ENCODE measurements at regions not wholly inside any gene's neighbourhood (a gene's known extent, or its start where the extent isn't known, plus 50 kb on each side); places are given as distances from the start of the nearest gene placed in this dataset.

DNA sequence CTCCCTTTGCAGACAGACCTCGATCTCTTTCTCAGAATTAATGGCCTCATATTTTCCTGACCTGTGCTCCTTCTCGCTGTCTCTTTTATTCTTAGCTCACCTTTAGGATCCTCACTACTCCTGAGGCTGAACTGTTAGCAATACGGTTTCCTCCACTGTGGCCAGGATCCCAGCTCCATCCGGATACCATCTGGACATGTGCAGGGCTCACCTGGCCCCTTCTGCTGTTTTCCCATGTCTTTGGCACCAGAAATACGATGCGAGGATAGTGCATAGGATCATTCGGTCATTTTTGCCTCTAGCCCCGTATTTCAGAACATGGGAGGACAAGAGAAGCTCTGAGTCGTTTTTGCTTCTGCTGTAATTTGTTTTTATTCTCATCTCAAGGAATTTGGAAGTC, 108.5 kb upstream of the KIF26B start:
- no peak for TF ChIP-seq POLR2AphosphoS5 (IDR thresholded peaks at IDR 0.05; ENCODE audit: low read depth, low read length)
- no peak for TF ChIP-seq POLR2A (IDR thresholded peaks at IDR 0.05; ENCODE audit: low read depth, low read length)
- no peak for TF ChIP-seq TAF1 (IDR thresholded peaks at IDR 0.05; ENCODE audit: borderline replicate concordance, low read depth, low read length)
